GM12878 (cell line): ENCODE measurements at regions not wholly inside any gene's neighbourhood (a gene's known extent, or its start where the extent isn't known, plus 50 kb on each side); places are given as distances from the start of the nearest gene placed in this dataset.

Experiments
- ATAC-seq: fragments of 200-7000 bp; cut with Tn5 transposase; 3 replicates; pipeline ENCODE4 v1.9.1; 2020; ENCODE audit warnings: mild to moderate bottlenecking, moderate library complexity
- BruUV-seq: library from RNA; stranded (reverse); fragments of 400-500 nt; replicated peaks from 2 replicates; lab custom pipeline; 2021; lab: Mats Ljungman, UMichigan
- CTCF ChIA-PET: fragments of 300-600 bp; sonication (Branson Sonifier 250); formaldehyde crosslinking; extraction: SDS; loops from one replicate; lab custom pipeline; 2021; ENCODE audit warnings: inconsistent platforms; lab: Yijun Ruan, JAX
- POLR2A ChIA-PET: fragments of 350-600 bp; formaldehyde crosslinking; extraction: SDS; loops from one replicate; lab custom pipeline; 2021; ENCODE audit warnings: inconsistent platforms; lab: Charles Lee
- RAD21 ChIA-PET: fragments of 300-600 bp; sonication (Branson Sonifier 250); formaldehyde crosslinking; loops from one replicate; lab custom pipeline; 2023; ENCODE audit warnings: antibody characterized with exemption; ENCODE audit not compliant: unreplicated experiment; lab: Charles Lee
- SMC1A ChIA-PET: fragments of 300-600 bp; sonication (Branson Sonifier 250); formaldehyde crosslinking; loops from one replicate; lab custom pipeline; 2023; ENCODE audit not compliant: unreplicated experiment, uncharacterized antibody; lab: Charles Lee
- DNase-seq: peaks from one replicate; pipeline ENCODE4 v3.0.0-alpha.2; 2011; ENCODE audit warnings: low read depth, low spot score
- FAIRE-seq: peaks from 3 replicates; lab custom pipeline; 2011; peaks lifted over from hg19 to GRCh38; lab: Jason Lieb, UNC
- H2AFZ ChIP-seq: 2 replicates; pipeline ENCODE4 v1.6.0; 2011; ENCODE audit warnings: low read depth, low read length, control low read depth; ENCODE audit not compliant: control insufficient read depth
- H3K27ac ChIP-seq: 2 replicates; pipeline ENCODE4 v1.5.1; 2011; ENCODE audit warnings: control low read depth; ENCODE audit not compliant: control insufficient read depth, insufficient read depth
- H3K27me3 ChIP-seq, 2 experiments: replicated peaks in 1 of 2; 2 replicates each; pipeline versions ENCODE4 v1.6.0 to v1.6.1; 2011; ENCODE audit warnings: low read length in 1 of 2; ENCODE audit not compliant: control insufficient read depth in 2 of 2, insufficient read depth in 2 of 2
- H3K36me3 ChIP-seq, 2 experiments: 2 replicates each; pipeline ENCODE4 v1.5.1; 2011; ENCODE audit warnings: low read length in 1 of 2; ENCODE audit not compliant: control insufficient read depth in 2 of 2, insufficient read depth in 2 of 2
- H3K4me1 ChIP-seq: 2 replicates; pipeline ENCODE4 v1.6.1; 2011; ENCODE audit warnings: mild to moderate bottlenecking, low read length, moderate library complexity, mixed read lengths; ENCODE audit not compliant: control insufficient read depth, insufficient read depth
- H3K4me2 ChIP-seq: 2 replicates; pipeline ENCODE4 v1.6.0; 2011; ENCODE audit warnings: control low read depth; ENCODE audit not compliant: control insufficient read depth, insufficient read depth
- H3K4me3 ChIP-seq: fragments of 200-600 bp; sonication (generic); 2 replicates; pipeline ENCODE4 v1.5.1; 2016
- H3K79me2 ChIP-seq: 2 replicates; pipeline ENCODE4 v1.6.0; 2011; ENCODE audit warnings: low read length; ENCODE audit not compliant: control insufficient read depth, insufficient read depth
- H3K9ac ChIP-seq: 2 replicates; pipeline ENCODE4 v1.8.0; 2011; ENCODE audit warnings: low read length, control low read depth, mixed read lengths; ENCODE audit not compliant: control insufficient read depth, insufficient read depth
- H3K9me3 ChIP-seq: replicated peaks from 3 replicates; pipeline ENCODE4 v1.5.1; 2011; ENCODE audit warnings: mild to moderate bottlenecking, low read length; ENCODE audit not compliant: control insufficient read depth, insufficient read depth
- H4K20me1 ChIP-seq: 2 replicates; pipeline ENCODE4 v1.6.0; 2011; ENCODE audit not compliant: control insufficient read depth, insufficient read depth
- ASH2L ChIP-seq: fragments of 300-600, 200-600 bp; sonication (generic); IDR thresholded peaks from 2 replicates; pipeline ENCODE4 v1.6.1; 2017; ENCODE audit warnings: low read depth, mild to moderate bottlenecking, borderline replicate concordance
- CEBPB ChIP-seq, 2 experiments: fragments of 150-350 bp in 1 of 2; IDR thresholded peaks; 2 replicates each; pipeline ENCODE4 v1.6.1; 2012 to 2014; ENCODE audit warnings: low read depth in 2 of 2, low read length in 2 of 2, borderline replicate concordance in 1 of 2, inconsistent platforms in 1 of 2
- EGR1 ChIP-seq, 2 experiments: IDR thresholded peaks; 1 replicate in 1 of 2; 2 replicates in 1 of 2; pipeline ENCODE4 v1.6.1; 2011 to 2012; ENCODE audit warnings: low read depth in 2 of 2, low read length in 2 of 2, borderline replicate concordance in 1 of 2, mild to moderate bottlenecking in 1 of 2, moderate library complexity in 1 of 2
- FOXK2 ChIP-seq: fragments of 450-650 bp; IDR thresholded peaks from 2 replicates; pipeline ENCODE4 v1.6.1; 2017; ENCODE audit warnings: mild to moderate bottlenecking, moderate library complexity
- IKZF1 ChIP-seq: fragments of 450-650 bp; conservative IDR thresholded peaks from 2 replicates; pipeline ENCODE4 v1.6.1; 2017; ENCODE audit warnings: antibody characterized with exemption, mild to moderate bottlenecking
- MXI1 ChIP-seq: fragments of 150-350 bp; IDR thresholded peaks from 2 replicates; pipeline ENCODE4 v1.6.1; 2011; ENCODE audit warnings: low read depth, mild to moderate bottlenecking, inconsistent platforms, low read length, improper control_type of control experiment
- RAD21 ChIP-seq: IDR thresholded peaks from 2 replicates; pipeline ENCODE4 v1.6.1; 2011; ENCODE audit warnings: mild to moderate bottlenecking, low read depth, low read length, moderate library complexity; ENCODE audit not compliant: insufficient read depth
- SREBF2 ChIP-seq: IDR thresholded peaks from 2 replicates; pipeline ENCODE4 v1.6.1; 2012; ENCODE audit warnings: mild to moderate bottlenecking, low read length
- TBL1XR1 ChIP-seq: IDR thresholded peaks from 2 replicates; pipeline ENCODE4 v1.6.1; 2012; ENCODE audit warnings: low read depth, low read length, improper control_type of control experiment
- TCF12 ChIP-seq: IDR thresholded peaks from 2 replicates; pipeline ENCODE4 v1.6.1; 2011; ENCODE audit warnings: low read depth, mild to moderate bottlenecking, low read length
- ZNF384 ChIP-seq: IDR thresholded peaks from 2 replicates; pipeline ENCODE4 v1.6.1; 2012; ENCODE audit warnings: low read depth, mild to moderate bottlenecking, low read length, improper control_type of control experiment, borderline replicate concordance
- ZSCAN29 ChIP-seq: fragments of 450-650 bp; IDR thresholded peaks from 2 replicates; pipeline ENCODE4 v1.6.1; 2017; ENCODE audit warnings: mild to moderate bottlenecking, moderate library complexity
- WGBS: methylation state at CpG from one replicate; pipeline ENCODE4 v1.1.6; 2016; ENCODE audit warnings: low lambda C conversion rate; ENCODE audit not compliant: insufficient replicate concordance, insufficient coverage; ENCODE audit errors: missing lambda C conversion rate; 5-methylcytosine and 5-hydroxymethylcytosine counted together
- in situ Hi-C: fragments of 300-500 bp; cut with MboI; formaldehyde crosslinking; loops from 9 replicates; pipeline ENCODE4 v1.14.3; 2018; ENCODE audit warnings: mixed read lengths
- intact Hi-C: fragments of 100-400 bp; cut with micrococcal nuclease; formaldehyde crosslinking; loops from one replicate; pipeline ENCODE4 v1.14.2; 2022; ENCODE audit not compliant: unreplicated experiment
- TF ChIP-seq, protein P1 (sequence below): fragments of 450-650 bp; IDR thresholded peaks from 2 replicates; pipeline ENCODE4 v1.6.1; 2018; ENCODE audit warnings: borderline replicate concordance, mild to moderate bottlenecking; ENCODE audit not compliant: partially characterized antibody
- TF ChIP-seq, protein P2 (sequence below): fragments of 450-650 bp; formaldehyde crosslinking; IDR thresholded peaks from 2 replicates; pipeline ENCODE4 v1.4.0; 2022; ENCODE audit warnings: mild to moderate bottlenecking, moderate library complexity
- TF ChIP-seq, protein P3 (sequence below): fragments of 450-650 bp; IDR thresholded peaks from 2 replicates; pipeline ENCODE4 v1.6.1; 2017; ENCODE audit warnings: low read depth, mild to moderate bottlenecking, moderate library complexity
- TF ChIP-seq, protein P4 (sequence below): fragments of 450-650 bp; IDR thresholded peaks from 2 replicates; pipeline ENCODE4 v1.6.1; 2014; ENCODE audit warnings: mild to moderate bottlenecking

DNA sequence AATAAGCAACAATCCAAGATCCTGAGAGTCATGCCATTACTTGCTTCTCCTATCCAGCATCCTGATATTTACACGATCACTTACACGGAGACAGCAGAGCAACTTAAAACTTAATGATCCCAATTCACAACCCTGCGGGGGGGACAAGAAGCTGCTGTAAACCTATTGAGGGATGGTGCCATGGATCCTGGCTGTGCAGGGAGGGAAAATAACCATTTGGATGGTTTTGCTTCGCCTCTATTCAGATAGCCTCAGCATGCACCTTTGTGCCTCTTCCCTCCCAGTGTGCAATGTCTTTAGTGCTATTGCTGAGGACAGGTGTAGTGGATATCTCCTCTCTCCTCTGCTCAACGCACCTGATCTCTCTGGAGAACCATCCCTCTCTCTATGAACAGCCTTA lies 89.7 kb upstream of the PPARGC1A start:
- CTCF ChIA-PET, result interaction anchor here (0.6 to 1.0 kb wide), 3 partner anchors 9 to 158 kb away, joined by 3 to 6 read pairs (median 3); no protein-coding TSS in a partner anchor
- TF ChIP-seq SREBF2 (no peak), TBL1XR1 (no peak), FOXK2 (no peak), TCF12 (no peak), RAD21 (no peak), MXI1 (no peak), ASH2L (no peak), EGR1 (IDR thresholded peaks at IDR 0.05; ENCODE audit: borderline replicate concordance in 1 of 2, low read depth in 2 of 2, low read length in 2 of 2) (no peak), ZSCAN29 (no peak), ZNF384 (no peak), CEBPB (IDR thresholded peaks at IDR 0.05; ENCODE audit: borderline replicate concordance in 1 of 2, low read depth in 2 of 2, low read length in 2 of 2) (no peak), IKZF1 (no peak)
- TF ChIP-seq, protein P1, sequence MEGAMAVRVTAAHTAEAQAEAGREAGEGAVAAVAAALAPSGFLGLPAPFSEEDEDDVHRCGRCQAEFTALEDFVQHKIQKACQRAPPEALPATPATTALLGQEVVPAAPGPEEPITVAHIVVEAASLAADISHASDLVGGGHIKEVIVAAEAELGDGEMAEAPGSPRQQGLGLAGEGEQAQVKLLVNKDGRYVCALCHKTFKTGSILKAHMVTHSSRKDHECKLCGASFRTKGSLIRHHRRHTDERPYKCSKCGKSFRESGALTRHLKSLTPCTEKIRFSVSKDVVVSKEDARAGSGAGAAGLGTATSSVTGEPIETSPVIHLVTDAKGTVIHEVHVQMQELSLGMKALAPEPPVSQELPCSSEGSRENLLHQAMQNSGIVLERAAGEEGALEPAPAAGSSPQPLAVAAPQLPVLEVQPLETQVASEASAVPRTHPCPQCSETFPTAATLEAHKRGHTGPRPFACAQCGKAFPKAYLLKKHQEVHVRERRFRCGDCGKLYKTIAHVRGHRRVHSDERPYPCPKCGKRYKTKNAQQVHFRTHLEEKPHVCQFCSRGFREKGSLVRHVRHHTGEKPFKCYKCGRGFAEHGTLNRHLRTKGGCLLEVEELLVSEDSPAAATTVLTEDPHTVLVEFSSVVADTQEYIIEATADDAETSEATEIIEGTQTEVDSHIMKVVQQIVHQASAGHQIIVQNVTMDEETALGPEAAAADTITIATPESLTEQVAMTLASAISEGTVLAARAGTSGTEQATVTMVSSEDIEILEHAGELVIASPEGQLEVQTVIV, result no peak
- TF ChIP-seq, protein P2, sequence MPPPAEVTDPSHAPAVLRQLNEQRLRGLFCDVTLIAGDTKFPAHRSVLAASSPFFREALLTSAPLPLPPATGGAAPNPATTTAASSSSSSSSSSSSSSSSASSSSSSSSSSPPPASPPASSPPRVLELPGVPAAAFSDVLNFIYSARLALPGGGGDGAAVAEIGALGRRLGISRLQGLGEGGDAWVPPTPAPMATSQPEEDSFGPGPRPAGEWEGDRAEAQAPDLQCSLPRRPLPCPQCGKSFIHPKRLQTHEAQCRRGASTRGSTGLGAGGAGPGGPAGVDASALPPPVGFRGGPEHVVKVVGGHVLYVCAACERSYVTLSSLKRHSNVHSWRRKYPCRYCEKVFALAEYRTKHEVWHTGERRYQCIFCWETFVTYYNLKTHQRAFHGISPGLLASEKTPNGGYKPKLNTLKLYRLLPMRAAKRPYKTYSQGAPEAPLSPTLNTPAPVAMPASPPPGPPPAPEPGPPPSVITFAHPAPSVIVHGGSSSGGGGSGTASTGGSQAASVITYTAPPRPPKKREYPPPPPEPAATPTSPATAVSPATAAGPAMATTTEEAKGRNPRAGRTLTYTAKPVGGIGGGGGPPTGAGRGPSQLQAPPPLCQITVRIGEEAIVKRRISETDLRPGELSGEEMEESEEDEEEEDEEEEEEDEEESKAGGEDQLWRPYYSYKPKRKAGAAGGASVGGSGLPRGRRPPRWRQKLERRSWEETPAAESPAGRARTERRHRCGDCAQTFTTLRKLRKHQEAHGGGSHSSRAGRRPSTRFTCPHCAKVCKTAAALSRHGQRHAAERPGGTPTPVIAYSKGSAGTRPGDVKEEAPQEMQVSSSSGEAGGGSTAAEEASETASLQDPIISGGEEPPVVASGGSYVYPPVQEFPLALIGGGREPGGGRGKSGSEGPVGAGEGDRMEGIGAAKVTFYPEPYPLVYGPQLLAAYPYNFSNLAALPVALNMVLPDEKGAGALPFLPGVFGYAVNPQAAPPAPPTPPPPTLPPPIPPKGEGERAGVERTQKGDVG, result no peak
- TF ChIP-seq, protein P3, sequence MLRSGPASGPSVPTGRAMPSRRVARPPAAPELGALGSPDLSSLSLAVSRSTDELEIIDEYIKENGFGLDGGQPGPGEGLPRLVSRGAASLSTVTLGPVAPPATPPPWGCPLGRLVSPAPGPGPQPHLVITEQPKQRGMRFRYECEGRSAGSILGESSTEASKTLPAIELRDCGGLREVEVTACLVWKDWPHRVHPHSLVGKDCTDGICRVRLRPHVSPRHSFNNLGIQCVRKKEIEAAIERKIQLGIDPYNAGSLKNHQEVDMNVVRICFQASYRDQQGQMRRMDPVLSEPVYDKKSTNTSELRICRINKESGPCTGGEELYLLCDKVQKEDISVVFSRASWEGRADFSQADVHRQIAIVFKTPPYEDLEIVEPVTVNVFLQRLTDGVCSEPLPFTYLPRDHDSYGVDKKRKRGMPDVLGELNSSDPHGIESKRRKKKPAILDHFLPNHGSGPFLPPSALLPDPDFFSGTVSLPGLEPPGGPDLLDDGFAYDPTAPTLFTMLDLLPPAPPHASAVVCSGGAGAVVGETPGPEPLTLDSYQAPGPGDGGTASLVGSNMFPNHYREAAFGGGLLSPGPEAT, result no peak
- TF ChIP-seq, protein P4, sequence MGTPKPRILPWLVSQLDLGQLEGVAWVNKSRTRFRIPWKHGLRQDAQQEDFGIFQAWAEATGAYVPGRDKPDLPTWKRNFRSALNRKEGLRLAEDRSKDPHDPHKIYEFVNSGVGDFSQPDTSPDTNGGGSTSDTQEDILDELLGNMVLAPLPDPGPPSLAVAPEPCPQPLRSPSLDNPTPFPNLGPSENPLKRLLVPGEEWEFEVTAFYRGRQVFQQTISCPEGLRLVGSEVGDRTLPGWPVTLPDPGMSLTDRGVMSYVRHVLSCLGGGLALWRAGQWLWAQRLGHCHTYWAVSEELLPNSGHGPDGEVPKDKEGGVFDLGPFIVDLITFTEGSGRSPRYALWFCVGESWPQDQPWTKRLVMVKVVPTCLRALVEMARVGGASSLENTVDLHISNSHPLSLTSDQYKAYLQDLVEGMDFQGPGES, result no peak

More for the DNA sequence above, 89.7 kb upstream of the PPARGC1A start:
- H3K36me3 ChIP-seq, result no peaks in the 10 kb centered on the region
- in situ Hi-C loops (no loop called here), intact Hi-C loops (no loop called here)
- FAIRE-seq (no peak), ATAC-seq (no peak), DNase-seq (no peak)
- H4K20me1 ChIP-seq, result no peaks in the 10 kb centered on the region
- no peak overlapping the region for H3K9ac ChIP-seq
- H3K9me3 ChIP-seq, result no peaks in the 10 kb centered on the region
- H3K27ac ChIP-seq, result no peak overlapping the region
- no peaks in the 10 kb centered on the region for H3K4me1 ChIP-seq
- no peak overlapping the region for H3K4me3 ChIP-seq
- H2AFZ ChIP-seq, result no peak overlapping the region
- no peaks in the 10 kb centered on the region for H3K27me3 ChIP-seq
- no peaks in the 10 kb centered on the region for H3K79me2 ChIP-seq
- no peak overlapping the region for H3K4me2 ChIP-seq
- 29% methylated on average over 5 of the region's 5 CpGs for WGBS
- ChIA-PET POLR2A (no interaction called here), RAD21 (no interaction called here), SMC1A (no interaction called here)
- no TSS peak for BruUV-seq
